ENCODE measurements at regions not wholly inside any gene's neighbourhood (a gene's known extent, or its start where the extent isn't known, plus 50 kb on each side); places are given as distances from the start of the nearest gene placed in this dataset.

DNA sequence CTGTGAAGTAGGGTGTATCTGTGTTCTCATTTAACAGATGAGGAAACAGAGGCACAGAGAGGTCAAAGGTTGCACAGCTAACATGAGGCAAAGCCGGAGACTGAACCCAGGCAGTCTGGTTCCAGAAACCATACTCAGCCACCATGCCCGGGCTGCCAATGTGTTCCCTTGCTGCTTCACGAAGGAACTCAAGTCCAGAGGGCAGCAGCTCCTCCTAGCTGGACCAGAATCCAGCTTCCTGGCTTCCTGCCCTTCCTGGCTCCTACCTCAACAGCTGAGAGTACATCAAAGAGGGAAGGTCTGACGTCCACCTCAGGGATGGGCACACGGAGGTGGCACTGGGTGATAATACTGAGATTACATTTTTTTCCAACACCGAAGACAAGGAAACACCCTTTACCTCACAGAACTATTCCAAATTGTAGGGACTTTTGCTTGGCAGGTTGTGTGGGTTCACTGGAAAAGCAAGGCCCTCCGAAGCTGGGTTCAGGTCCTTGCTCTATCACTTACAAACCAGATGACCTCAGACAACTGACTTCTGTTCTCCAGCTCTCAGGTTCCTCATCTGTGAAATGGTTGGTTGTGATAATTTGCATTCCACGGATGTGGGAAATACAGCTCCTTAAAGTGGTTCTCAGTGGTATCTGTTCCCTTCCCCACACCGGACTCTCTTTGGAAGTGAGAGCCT lies 154.1 kb upstream of the ZMIZ1 start:
- intact Hi-C loops (cut with micrococcal nuclease): no loop called here
- no peak for DNase-seq
- Mint-ChIP-seq H3K27me3 (ENCODE audit: low read depth) (no peaks in the 10 kb centered on the region), H3K27ac (no peak overlapping the region), H3K9me3 (no peaks in the 10 kb centered on the region), H3K36me3 (ENCODE audit: low read depth) (no peaks in the 10 kb centered on the region), H3K4me3 (no peak overlapping the region), H3K4me1 (ENCODE audit: low read depth) (no peaks in the 10 kb centered on the region)
- CTCF ChIA-PET: no interaction called here

DNA sequence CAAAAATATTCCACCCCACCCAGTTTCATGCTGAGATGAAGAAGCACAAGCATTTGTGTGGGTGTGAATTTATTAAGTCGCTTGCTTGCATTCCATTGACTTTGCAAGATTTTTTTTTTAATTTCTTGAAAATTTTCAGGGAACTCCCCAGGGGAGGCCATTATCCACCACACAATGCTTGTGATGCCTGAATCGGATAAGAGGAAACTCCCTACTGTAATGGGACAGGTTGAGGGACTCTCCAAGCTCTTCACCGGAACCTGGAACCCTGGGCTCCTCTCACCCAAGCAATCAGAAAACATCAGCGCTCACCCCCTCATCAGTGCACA lies 153.6 kb upstream of the ZMIZ1 start:
- CTCF ChIA-PET: no interaction called here
- no peak for DNase-seq
- Mint-ChIP-seq H3K4me3 (no peak overlapping the region), H3K4me1 (ENCODE audit: low read depth) (no peaks in the 10 kb centered on the region), H3K36me3 (ENCODE audit: low read depth) (no peaks in the 10 kb centered on the region), H3K27ac (no peak overlapping the region), H3K27me3 (ENCODE audit: low read depth) (no peaks in the 10 kb centered on the region), H3K9me3 (no peaks in the 10 kb centered on the region)
- intact Hi-C loops (cut with micrococcal nuclease): no loop called here

DNA sequence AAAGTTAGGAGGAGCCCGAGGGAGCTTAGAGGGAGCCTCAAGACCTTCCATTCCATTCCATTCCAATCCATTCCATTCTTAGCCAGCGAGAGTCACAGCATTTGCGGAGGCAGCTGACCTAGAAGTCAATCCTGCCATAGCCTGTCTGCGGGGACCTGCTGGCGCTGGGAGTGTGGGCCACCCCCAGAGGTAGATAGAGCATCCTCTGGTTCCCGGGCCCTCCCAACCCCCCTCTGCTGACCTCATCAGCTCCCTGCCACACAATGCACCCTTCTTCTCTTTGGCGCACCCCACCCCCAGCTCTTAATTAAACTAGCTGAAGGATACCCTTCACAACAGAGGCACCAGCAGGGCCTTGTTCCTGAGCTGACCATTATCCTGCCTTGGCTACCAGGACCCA lies 152.5 kb upstream of the ZMIZ1 start:
- Mint-ChIP-seq H3K4me3 (no peak overlapping the region), H3K9me3 (no peaks in the 10 kb centered on the region), H3K36me3 (ENCODE audit: low read depth) (no peaks in the 10 kb centered on the region), H3K4me1 (ENCODE audit: low read depth) (no peaks in the 10 kb centered on the region), H3K27me3 (ENCODE audit: low read depth) (no peaks in the 10 kb centered on the region), H3K27ac (no peak overlapping the region)
- DNase-seq: no peak
- CTCF ChIA-PET: interaction anchor here (2.0 kb wide), 1 partner anchor 278 kb away, joined by 6 read pairs; no protein-coding TSS in a partner anchor
- intact Hi-C loops (cut with micrococcal nuclease): no loop called here

DNA sequence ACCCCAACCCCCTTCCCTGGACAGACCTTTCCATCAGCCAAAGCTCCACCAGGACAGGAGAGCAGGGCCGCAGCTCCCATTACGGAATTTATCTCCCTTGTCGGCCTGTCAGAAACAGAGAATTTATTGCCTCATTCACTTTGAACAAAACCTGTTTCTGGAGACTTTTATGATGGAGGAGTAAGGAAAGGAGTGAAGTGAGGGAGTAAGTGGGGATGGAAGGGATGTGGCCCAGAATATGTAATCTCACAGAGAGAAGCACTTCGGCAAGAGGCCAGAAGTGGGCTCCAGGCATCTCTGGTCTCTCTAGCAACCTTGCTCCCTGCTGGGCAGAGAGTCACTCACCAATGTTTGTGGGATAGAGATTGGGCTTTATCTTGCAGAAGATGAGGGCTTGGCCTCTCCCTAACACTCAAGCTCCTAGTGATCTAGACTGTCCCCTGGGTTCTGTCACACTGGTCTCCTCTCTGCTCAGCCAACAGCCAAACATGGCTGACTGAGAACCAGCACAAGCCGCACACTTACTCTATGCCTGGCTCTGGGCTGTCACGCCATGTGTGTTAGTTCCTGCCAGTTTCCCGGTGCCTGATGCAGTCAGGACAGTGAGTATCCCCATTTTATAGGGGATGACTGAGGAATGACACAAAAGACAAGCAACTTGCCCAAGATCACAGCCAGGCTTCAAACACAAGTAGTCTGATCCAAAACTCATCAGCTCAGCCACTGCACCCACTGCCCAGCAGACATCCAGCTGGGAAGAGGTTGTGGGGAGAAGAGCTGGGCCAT lies 149.4 kb upstream of the ZMIZ1 start:
- H3K27me3 Mint-ChIP-seq (ENCODE audit: low read depth): no peaks in the 10 kb centered on the region
- H3K4me1 Mint-ChIP-seq (ENCODE audit: low read depth): no peaks in the 10 kb centered on the region
- CTCF ChIA-PET: interaction anchor here (1.4 kb wide), 1 partner anchor 10 kb away, joined by 7 read pairs; no protein-coding TSS in a partner anchor
- no peak for DNase-seq
- intact Hi-C loops (cut with micrococcal nuclease): no loop called here
- H3K4me3 Mint-ChIP-seq: no peak overlapping the region
- H3K36me3 Mint-ChIP-seq (ENCODE audit: low read depth): no peaks in the 10 kb centered on the region
- H3K27ac Mint-ChIP-seq: no peak overlapping the region
- no peaks in the 10 kb centered on the region for H3K9me3 Mint-ChIP-seq

DNA sequence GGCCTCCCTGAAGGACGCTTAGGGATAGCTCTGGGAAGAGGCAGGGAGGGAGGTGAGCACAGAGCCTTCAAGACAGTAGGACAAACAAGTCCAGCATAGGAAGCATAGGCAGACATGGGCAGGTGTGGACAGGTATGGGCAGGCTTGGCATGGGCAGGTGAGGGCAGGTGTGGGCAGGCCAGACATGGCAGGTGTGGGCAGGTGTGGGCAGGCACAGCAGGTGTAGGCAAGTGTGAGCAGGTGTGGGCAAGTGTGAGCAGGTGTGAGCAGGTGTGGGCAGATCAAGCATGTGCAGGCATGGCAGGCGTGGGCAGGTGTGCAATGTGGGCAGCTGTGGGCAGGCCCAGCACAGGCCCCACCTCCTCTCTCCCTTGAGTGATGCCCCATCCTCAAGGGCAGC lies 148.8 kb upstream of the ZMIZ1 start:
- no peak overlapping the region for H3K4me3 Mint-ChIP-seq
- no peaks in the 10 kb centered on the region for H3K36me3 Mint-ChIP-seq (ENCODE audit: low read depth)
- no peaks in the 10 kb centered on the region for H3K27me3 Mint-ChIP-seq (ENCODE audit: low read depth)
- CTCF ChIA-PET: no interaction called here
- no peaks in the 10 kb centered on the region for H3K9me3 Mint-ChIP-seq
- intact Hi-C loops (cut with micrococcal nuclease): no loop called here
- no peak for DNase-seq
- no peaks in the 10 kb centered on the region for H3K4me1 Mint-ChIP-seq (ENCODE audit: low read depth)
- H3K27ac Mint-ChIP-seq: no peak overlapping the region

DNA sequence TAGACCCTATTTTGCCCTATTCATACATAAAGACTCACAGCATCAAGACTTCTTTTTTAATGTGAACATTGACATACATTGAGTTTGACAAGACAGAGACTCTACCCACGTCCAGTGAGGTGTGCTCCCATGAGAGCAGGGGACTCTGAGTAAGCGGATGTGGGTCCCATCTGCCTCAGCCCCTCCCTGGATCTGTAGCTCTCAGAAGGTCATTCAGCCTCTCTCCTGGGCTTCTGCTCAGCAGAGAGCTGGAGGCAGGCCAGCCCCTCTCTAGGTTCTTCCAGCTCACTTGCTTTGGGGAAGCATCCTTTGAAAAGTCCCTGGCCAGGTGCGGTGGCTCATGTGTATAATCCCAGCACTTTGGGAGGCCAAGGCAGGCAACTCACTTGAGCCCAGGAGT lies 146.9 kb upstream of the ZMIZ1 start:
- no peak overlapping the region for H3K27ac Mint-ChIP-seq
- intact Hi-C loops (cut with micrococcal nuclease): no loop called here
- no peaks in the 10 kb centered on the region for H3K27me3 Mint-ChIP-seq (ENCODE audit: low read depth)
- no peaks in the 10 kb centered on the region for H3K36me3 Mint-ChIP-seq (ENCODE audit: low read depth)
- CTCF ChIA-PET: interaction anchor here (0.7 to 1.8 kb wide), 3 partner anchors 236 to 273 kb away, joined by 3 to 5 read pairs (median 3); no protein-coding TSS in a partner anchor
- H3K9me3 Mint-ChIP-seq: no peaks in the 10 kb centered on the region
- H3K4me1 Mint-ChIP-seq (ENCODE audit: low read depth): no peaks in the 10 kb centered on the region
- no peak overlapping the region for H3K4me3 Mint-ChIP-seq
- no peak for DNase-seq

DNA sequence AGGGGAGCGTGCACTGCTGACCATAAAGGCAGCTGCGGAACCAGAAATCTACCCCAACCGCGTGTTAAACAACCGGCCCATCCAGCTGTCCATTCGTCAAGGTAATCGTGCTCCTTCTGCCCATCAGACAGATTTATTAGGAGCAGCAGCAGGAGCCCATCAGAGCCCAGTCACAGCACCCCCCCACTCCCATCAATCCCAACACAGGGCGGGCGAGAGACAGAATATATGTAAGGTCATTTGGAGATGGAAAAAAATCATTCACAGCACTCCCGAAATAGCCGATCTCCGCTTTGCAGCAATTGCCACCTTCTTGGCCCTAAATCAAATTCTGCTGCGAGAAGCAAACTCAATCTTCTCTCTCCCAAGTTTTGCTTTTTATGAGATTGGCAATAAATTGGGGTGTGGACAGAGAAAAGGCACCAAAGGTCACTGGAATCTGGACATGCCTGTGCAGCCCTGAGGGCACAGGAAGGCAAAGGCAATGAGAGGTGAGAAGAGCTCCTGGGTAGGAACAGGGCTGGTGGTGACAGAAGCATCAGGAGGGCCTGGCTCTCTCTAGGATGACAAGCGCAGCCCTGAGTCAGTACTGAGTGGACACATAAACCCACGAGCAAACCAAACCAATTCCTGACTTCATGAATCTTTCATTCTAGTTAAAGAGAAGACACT lies 145.0 kb upstream of the ZMIZ1 start:
- H3K4me1 Mint-ChIP-seq (ENCODE audit: low read depth): no peaks in the 10 kb centered on the region
- H3K27me3 Mint-ChIP-seq (ENCODE audit: low read depth): no peaks in the 10 kb centered on the region
- intact Hi-C loops (cut with micrococcal nuclease): no loop called here
- H3K36me3 Mint-ChIP-seq (ENCODE audit: low read depth): no peaks in the 10 kb centered on the region
- H3K27ac Mint-ChIP-seq: no peak overlapping the region
- no peaks in the 10 kb centered on the region for H3K9me3 Mint-ChIP-seq
- H3K4me3 Mint-ChIP-seq: no peak overlapping the region
- no peak for DNase-seq
- CTCF ChIA-PET: interaction anchor here (2.2 kb wide), 1 partner anchor 271 kb away, joined by 5 read pairs; no protein-coding TSS in a partner anchor

DNA sequence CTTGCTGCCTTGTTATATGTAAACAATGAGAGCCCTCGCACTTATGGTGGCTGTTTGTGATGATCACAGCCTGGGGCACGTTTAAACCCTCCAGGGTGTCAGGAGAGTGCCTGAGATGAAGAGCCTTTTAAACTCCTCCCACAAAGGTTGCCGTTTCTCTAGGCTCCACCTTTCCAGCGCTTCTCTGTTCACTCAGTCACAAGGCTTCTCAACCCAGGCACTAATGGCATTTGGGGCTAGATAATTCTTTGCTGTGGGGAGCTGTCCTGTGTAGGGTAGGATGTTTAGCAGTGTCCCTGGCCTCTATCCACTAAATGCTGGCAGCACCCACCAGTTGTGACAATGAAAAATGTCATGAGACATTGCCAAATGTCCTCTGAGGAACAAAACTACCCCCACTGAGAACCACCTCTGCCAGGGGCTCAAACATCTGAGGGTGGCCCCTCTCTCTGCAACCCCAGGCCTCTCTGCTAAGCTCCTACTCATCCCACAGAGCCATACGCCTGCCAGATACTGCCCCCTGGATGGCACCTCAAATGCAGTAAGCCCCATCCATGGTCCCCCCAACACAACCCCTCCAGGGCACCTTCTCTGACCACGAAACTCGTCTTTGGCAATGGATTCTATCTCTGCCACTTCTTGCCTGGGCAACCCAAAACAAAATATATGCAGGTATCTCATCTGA lies 144.3 kb upstream of the ZMIZ1 start:
- intact Hi-C loops (cut with micrococcal nuclease): no loop called here
- H3K4me3 Mint-ChIP-seq: no peak overlapping the region
- no peaks in the 10 kb centered on the region for H3K9me3 Mint-ChIP-seq
- H3K36me3 Mint-ChIP-seq (ENCODE audit: low read depth): no peaks in the 10 kb centered on the region
- no peak for DNase-seq
- H3K27ac Mint-ChIP-seq: no peak overlapping the region
- CTCF ChIA-PET: interaction anchor here (2.2 kb wide), 1 partner anchor 271 kb away, joined by 5 read pairs; no protein-coding TSS in a partner anchor
- no peaks in the 10 kb centered on the region for H3K4me1 Mint-ChIP-seq (ENCODE audit: low read depth)
- no peaks in the 10 kb centered on the region for H3K27me3 Mint-ChIP-seq (ENCODE audit: low read depth)

DNA sequence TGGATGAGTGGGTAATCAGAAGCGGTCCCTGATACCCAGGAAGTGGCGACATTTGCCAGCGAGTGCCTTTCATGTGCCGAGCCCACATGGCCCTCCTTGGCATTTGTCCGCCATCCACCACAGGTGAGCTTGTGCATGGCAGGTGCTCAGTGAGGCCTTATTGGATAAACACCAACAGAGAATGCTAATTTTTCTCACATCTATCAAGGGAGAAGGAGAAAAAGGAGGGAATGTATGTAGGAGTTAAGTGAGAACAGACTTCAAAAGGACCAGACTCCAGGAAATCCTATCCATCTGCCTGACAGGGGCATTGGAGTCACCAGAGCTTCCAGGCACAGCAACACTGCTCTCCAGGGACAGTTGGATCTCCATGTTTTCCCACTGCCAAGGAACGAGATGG lies 143.5 kb upstream of the ZMIZ1 start:
- Mint-ChIP-seq H3K27ac (no peak overlapping the region), H3K27me3 (ENCODE audit: low read depth) (no peaks in the 10 kb centered on the region), H3K9me3 (no peaks in the 10 kb centered on the region), H3K4me3 (no peak overlapping the region), H3K4me1 (ENCODE audit: low read depth) (no peaks in the 10 kb centered on the region), H3K36me3 (ENCODE audit: low read depth) (no peaks in the 10 kb centered on the region)
- DNase-seq: no peak
- intact Hi-C loops (cut with micrococcal nuclease): no loop called here
- CTCF ChIA-PET: interaction anchor here (0.6 to 2.2 kb wide), 2 partner anchors 270 to 717 kb away, joined by 3 to 5 read pairs; no protein-coding TSS in a partner anchor

DNA sequence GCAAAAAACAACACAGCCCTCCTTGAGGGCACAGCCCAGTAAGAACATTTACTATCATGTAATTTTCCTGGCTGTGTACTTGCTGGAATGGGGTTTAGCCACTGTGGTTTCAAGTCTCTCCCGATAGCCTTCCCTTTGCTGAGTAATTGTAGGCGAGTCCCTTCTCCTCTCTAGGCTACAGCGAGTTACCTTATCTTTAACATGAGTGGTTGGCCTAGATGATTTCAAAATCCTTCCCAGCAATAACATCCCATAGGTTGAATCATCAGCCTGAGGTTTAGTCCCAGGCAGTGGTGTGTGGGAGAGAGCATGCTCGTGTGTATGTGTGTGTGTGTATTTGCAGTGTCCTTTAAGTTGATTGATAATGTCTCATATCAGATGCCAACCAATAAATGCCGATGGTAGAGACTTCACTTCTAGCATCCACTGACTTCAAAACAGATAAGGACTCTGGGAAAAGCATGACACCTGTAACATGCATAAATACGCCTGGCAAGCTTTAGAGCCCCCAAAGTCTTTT lies 142.9 kb upstream of the ZMIZ1 start:
- no peaks in the 10 kb centered on the region for H3K27me3 Mint-ChIP-seq (ENCODE audit: low read depth)
- no peak overlapping the region for H3K4me3 Mint-ChIP-seq
- CTCF ChIA-PET: interaction anchor here (0.6 to 2.2 kb wide), 2 partner anchors 269 to 718 kb away, joined by 3 to 5 read pairs; no protein-coding TSS in a partner anchor
- no peaks in the 10 kb centered on the region for H3K9me3 Mint-ChIP-seq
- intact Hi-C loops (cut with micrococcal nuclease): no loop called here
- no peaks in the 10 kb centered on the region for H3K4me1 Mint-ChIP-seq (ENCODE audit: low read depth)
- no peak for DNase-seq
- no peak overlapping the region for H3K27ac Mint-ChIP-seq
- no peaks in the 10 kb centered on the region for H3K36me3 Mint-ChIP-seq (ENCODE audit: low read depth)

DNA sequence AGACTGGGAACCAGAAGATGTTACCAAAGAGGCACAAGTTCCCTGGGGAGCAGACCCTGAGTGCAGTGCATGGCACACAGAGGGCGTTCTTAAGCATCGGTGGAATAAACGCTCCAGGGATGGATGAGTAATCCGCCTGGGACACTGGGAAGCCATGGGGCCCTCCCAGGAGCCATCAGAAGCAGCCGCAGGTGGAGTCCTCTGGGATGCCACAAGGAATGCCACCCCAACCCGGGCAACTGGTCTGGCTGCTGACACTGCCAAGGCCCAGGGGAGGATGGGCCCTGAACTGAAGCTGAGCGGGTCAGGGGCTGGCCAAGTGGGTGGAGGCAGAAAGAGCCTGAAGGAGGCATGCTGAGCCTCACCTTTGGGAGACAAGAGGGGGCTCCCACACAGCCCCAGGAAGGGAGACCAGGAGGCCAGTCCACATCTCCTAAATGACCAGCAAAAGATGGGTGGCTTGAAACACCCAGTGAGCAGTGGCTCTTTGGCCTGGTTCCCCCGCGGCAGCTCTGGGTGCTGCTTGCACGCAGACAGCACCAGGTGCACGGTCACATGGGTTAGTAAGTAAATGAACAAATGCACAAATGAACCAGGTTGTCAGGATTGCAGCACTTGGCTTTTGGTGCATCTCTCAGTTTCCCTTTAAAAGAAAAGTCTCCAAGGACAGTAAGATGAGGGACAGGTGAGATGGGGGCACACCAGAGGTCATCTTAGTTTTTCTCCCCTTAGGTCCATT lies 141.3 kb upstream of the ZMIZ1 start:
- intact Hi-C loops (cut with micrococcal nuclease): no loop called here
- H3K27me3 Mint-ChIP-seq (ENCODE audit: low read depth): no peaks in the 10 kb centered on the region
- H3K36me3 Mint-ChIP-seq (ENCODE audit: low read depth): no peaks in the 10 kb centered on the region
- H3K4me1 Mint-ChIP-seq (ENCODE audit: low read depth): no peaks in the 10 kb centered on the region
- CTCF ChIA-PET: no interaction called here
- no peak overlapping the region for H3K4me3 Mint-ChIP-seq
- H3K27ac Mint-ChIP-seq: no peak overlapping the region
- no peaks in the 10 kb centered on the region for H3K9me3 Mint-ChIP-seq
- DNase-seq: no peak

All from activated naive CD4-positive, alpha-beta T cell treated with anti-CD3 and anti-CD28 coated beads for 36 hours (primary cell).